ENCODE measurements at regions not wholly inside any gene's neighbourhood (a gene's known extent, or its start where the extent isn't known, plus 50 kb on each side); places are given as distances from the start of the nearest gene placed in this dataset.
"Not testable (repeated sequence)": the region's sequence is repeated elsewhere in the genome, so short reads cannot be mapped to it uniquely, and the experiment has no call there.

GRCh38 chr11:90594658-90595057 lies 371.8 kb upstream of the CHORDC1 start:
- DNase-seq: no peak

- DNase-seq: no peak
Observed at GRCh38 chr11:90593099-90593498, 370.2 kb upstream of the CHORDC1 start.

- no peak for DNase-seq
Observed at GRCh38 chr11:90590286-90590685, 367.4 kb upstream of the CHORDC1 start.

- DNase-seq: no peak
Observed at GRCh38 chr11:90589735-90590134, 366.9 kb upstream of the CHORDC1 start.

GRCh38 chr11:90587896-90588295 lies 365.0 kb upstream of the CHORDC1 start:
- no peak for DNase-seq

- no peak for DNase-seq
Observed at GRCh38 chr11:90585491-90585890, 362.6 kb upstream of the CHORDC1 start.

GRCh38 chr11:90582999-90583398 lies 360.1 kb upstream of the CHORDC1 start:
- DNase-seq: not testable (repeated sequence)

GRCh38 chr11:90564531-90564930 lies 341.7 kb upstream of the CHORDC1 start:
- DNase-seq: no peak

GRCh38 chr11:90558328-90558865 lies 335.5 kb upstream of the CHORDC1 start:
- no peak for DNase-seq

- no peak for DNase-seq
Observed at GRCh38 chr11:90556606-90557005, 333.8 kb upstream of the CHORDC1 start.

GRCh38 chr11:90556026-90556425 lies 333.2 kb upstream of the CHORDC1 start:
- no peak for DNase-seq

GRCh38 chr11:90555477-90555876 lies 332.6 kb upstream of the CHORDC1 start:
- DNase-seq: no peak

- no peak for DNase-seq
Observed at GRCh38 chr11:90542092-90542491, 319.2 kb upstream of the CHORDC1 start.

GRCh38 chr11:90536301-90536700 lies 313.5 kb upstream of the CHORDC1 start:
- no peak for DNase-seq

GRCh38 chr11:90532125-90532524 lies 309.3 kb upstream of the CHORDC1 start:
- DNase-seq: no peak

GRCh38 chr11:90531001-90531400 lies 308.2 kb upstream of the CHORDC1 start:
- no peak for DNase-seq

GRCh38 chr11:90525962-90526361 lies 303.1 kb upstream of the CHORDC1 start:
- DNase-seq: no peak

GRCh38 chr11:90512846-90513245 lies 290.0 kb upstream of the CHORDC1 start:
- no peak for DNase-seq

- no peak for DNase-seq
Observed at GRCh38 chr11:90510839-90511238, 288.0 kb upstream of the CHORDC1 start.

GRCh38 chr11:90500922-90501568 lies 278.2 kb upstream of the CHORDC1 start:
- no peak for DNase-seq

GRCh38 chr11:90496722-90497121 lies 273.9 kb upstream of the CHORDC1 start:
- no peak for DNase-seq

GRCh38 chr11:90493379-90493778 lies 270.5 kb upstream of the CHORDC1 start:
- DNase-seq: no peak

- no peak for DNase-seq
Observed at GRCh38 chr11:90491466-90491865, 268.6 kb upstream of the CHORDC1 start.

GRCh38 chr11:90476442-90477007 lies 253.7 kb upstream of the CHORDC1 start:
- peak in 2 of 5 donors; percentile 10 to 11 for DNase-seq

GRCh38 chr11:90468923-90469322 lies 246.1 kb upstream of the CHORDC1 start:
- no peak for DNase-seq
